ENCODE measurements at regions not wholly inside any gene's neighbourhood (a gene's known extent, or its start where the extent isn't known, plus 50 kb on each side); places are given as distances from the start of the nearest gene placed in this dataset.

DNA sequence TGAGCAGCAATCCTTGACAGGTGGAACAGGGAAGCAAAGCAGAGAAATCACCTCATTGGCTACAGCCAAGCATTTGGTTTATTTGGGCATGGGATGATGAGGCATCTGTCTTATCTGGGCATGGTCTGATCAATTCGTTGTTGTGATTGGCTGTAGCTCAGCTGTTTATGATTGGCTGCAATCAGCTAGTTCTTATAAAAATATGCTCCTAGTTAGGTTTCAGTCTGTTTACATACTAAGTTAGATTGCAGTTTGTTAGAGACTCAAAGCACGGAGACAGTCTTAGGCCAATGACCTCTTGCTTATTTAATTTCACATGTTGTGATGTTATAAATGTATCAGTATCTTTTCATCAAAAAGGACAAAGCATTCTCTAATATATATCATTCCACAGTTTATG is 312.0 kb downstream of the PDGFC start:
- H2AFZ ChIP-seq (ENCODE audit: low read depth, low read length, poor library complexity, severe bottlenecking), result no peak overlapping the region
- no peaks in the 10 kb centered on the region for H3K9me2 ChIP-seq (ENCODE audit: insufficient read depth)
- no peaks in the 10 kb centered on the region for H3K27me3 ChIP-seq (ENCODE audit: insufficient read depth, low read length)
- DNase-seq (ENCODE audit: low read depth, low spot score), result no peak
- no peaks in the 10 kb centered on the region for H3K4me1 ChIP-seq (ENCODE audit: control insufficient read depth in 1 of 2, insufficient read depth in 2 of 2, low read length in 2 of 2)
- H3K9ac ChIP-seq (ENCODE audit: low read length), result no peak overlapping the region
- H3K4me3 ChIP-seq (replicated peaks in 1 of 2; ENCODE audit: low read depth in 1 of 2, low read length in 2 of 2), result no peak overlapping the region
- no peaks in the 10 kb centered on the region for H3K36me3 ChIP-seq (ENCODE audit: control insufficient read depth in 1 of 2, insufficient read depth in 2 of 2, low read length in 2 of 2)
- intact Hi-C loops (cut with micrococcal nuclease), result no loop called here
- TF ChIP-seq ZFX (IDR thresholded peaks at IDR 0.05) (no peak), EZH2 (IDR thresholded peaks at IDR 0.05) (no peak), ZNF274 (IDR thresholded peaks at IDR 0.05; ENCODE audit: low read depth, low read length) (no peak), YY1 (IDR thresholded peaks at IDR 0.05; ENCODE audit: extremely low read depth, insufficient replicate concordance, low read depth, low read length) (no peak), TCF7L2 (IDR thresholded peaks at IDR 0.05; ENCODE audit: borderline replicate concordance, extremely low read depth, insufficient read depth, insufficient read length) (no peak), SRF (IDR thresholded peaks at IDR 0.05; ENCODE audit: low read depth) (no peak), JUND (IDR thresholded peaks at IDR 0.05) (no peak), SP1 (IDR thresholded peaks at IDR 0.05; ENCODE audit: low read depth) (no peak), EGR1 (IDR thresholded peaks at IDR 0.05; ENCODE audit: low read depth) (no peak), RAD21 (IDR thresholded peaks at IDR 0.05; ENCODE audit: low read depth) (no peak)
- TF ChIP-seq, protein P1, sequence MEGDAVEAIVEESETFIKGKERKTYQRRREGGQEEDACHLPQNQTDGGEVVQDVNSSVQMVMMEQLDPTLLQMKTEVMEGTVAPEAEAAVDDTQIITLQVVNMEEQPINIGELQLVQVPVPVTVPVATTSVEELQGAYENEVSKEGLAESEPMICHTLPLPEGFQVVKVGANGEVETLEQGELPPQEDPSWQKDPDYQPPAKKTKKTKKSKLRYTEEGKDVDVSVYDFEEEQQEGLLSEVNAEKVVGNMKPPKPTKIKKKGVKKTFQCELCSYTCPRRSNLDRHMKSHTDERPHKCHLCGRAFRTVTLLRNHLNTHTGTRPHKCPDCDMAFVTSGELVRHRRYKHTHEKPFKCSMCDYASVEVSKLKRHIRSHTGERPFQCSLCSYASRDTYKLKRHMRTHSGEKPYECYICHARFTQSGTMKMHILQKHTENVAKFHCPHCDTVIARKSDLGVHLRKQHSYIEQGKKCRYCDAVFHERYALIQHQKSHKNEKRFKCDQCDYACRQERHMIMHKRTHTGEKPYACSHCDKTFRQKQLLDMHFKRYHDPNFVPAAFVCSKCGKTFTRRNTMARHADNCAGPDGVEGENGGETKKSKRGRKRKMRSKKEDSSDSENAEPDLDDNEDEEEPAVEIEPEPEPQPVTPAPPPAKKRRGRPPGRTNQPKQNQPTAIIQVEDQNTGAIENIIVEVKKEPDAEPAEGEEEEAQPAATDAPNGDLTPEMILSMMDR (IDR thresholded peaks at IDR 0.05 in 2 of 3, conservative IDR thresholded peaks at IDR 0.05 in 1 of 3; ENCODE audit: borderline replicate concordance in 1 of 3, insufficient read depth in 1 of 3, low read depth in 2 of 3, low read length in 2 of 3), result no peak
- TF ChIP-seq, protein P2, sequence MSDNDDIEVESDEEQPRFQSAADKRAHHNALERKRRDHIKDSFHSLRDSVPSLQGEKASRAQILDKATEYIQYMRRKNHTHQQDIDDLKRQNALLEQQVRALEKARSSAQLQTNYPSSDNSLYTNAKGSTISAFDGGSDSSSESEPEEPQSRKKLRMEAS (IDR thresholded peaks at IDR 0.05), result no peak
- TF ChIP-seq, protein P3, sequence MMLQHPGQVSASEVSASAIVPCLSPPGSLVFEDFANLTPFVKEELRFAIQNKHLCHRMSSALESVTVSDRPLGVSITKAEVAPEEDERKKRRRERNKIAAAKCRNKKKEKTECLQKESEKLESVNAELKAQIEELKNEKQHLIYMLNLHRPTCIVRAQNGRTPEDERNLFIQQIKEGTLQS (IDR thresholded peaks at IDR 0.05), result no peak
- ChIA-PET RAD21 (ENCODE audit: low non-redundant PET in 1 of 2, low total read pairs in 2 of 2, uncharacterized antibody in 2 of 2, unreplicated experiment in 2 of 2) (no interaction called here), CTCF (no interaction called here), POLR2A (no interaction called here)
- no TSS peak for BruUV-seq (replicated peaks)
- H3K9me3 ChIP-seq (ENCODE audit: control insufficient read depth in 1 of 2, insufficient read depth in 1 of 2, low read depth in 1 of 2, low read length in 2 of 2), result no peaks in the 10 kb centered on the region
- no peaks in the 10 kb centered on the region for H3K79me2 ChIP-seq (ENCODE audit: insufficient read depth, low read length)
- H4K20me1 ChIP-seq (ENCODE audit: insufficient read depth), result no peaks in the 10 kb centered on the region
- no peak for ATAC-seq
- no peak overlapping the region for H3K4me2 ChIP-seq (ENCODE audit: low read length)
- H3K27ac ChIP-seq (ENCODE audit: low read depth, low read length), result no peak overlapping the region

All from HCT116 (cell line).